RWPE1 (cell line): ENCODE measurements at regions not wholly inside any gene's neighbourhood (a gene's known extent, or its start where the extent isn't known, plus 50 kb on each side); places are given as distances from the start of the nearest gene placed in this dataset.

Experiments used
- CTCF ChIA-PET: fragments of 350-600 bp; sonication (Branson Sonifier 250); formaldehyde crosslinking; extraction: SDS; loops from one replicate; lab custom pipeline; 2021; lab: Yijun Ruan, JAX
- POLR2A ChIA-PET: fragments of 400-600 bp; formaldehyde crosslinking; extraction: SDS; loops from one replicate; lab custom pipeline; 2020; ENCODE audit warnings: antibody characterized with exemption; ENCODE audit not compliant: low non-redundant PET; lab: Yijun Ruan, JAX
- DNase-seq: peaks from one replicate; pipeline ENCODE4 v3.0.0; 2012; ENCODE audit warnings: low spot score
- H3K27ac ChIP-seq: fragments of 450-650 bp; 2 replicates; pipeline ENCODE4 v1.5.1; 2017
- TF ChIP-seq, protein P1 (sequence below): fragments of 450-650 bp; conservative IDR thresholded peaks from 2 replicates; pipeline ENCODE4 v1.5.1; 2017; ENCODE audit warnings: low read depth, mild to moderate bottlenecking

- CTCF ChIA-PET = no interaction called here
- H3K27ac ChIP-seq = no peak overlapping the region
- DNase-seq = no peak
- POLR2A ChIA-PET = no interaction called here
- TF ChIP-seq, protein P1, sequence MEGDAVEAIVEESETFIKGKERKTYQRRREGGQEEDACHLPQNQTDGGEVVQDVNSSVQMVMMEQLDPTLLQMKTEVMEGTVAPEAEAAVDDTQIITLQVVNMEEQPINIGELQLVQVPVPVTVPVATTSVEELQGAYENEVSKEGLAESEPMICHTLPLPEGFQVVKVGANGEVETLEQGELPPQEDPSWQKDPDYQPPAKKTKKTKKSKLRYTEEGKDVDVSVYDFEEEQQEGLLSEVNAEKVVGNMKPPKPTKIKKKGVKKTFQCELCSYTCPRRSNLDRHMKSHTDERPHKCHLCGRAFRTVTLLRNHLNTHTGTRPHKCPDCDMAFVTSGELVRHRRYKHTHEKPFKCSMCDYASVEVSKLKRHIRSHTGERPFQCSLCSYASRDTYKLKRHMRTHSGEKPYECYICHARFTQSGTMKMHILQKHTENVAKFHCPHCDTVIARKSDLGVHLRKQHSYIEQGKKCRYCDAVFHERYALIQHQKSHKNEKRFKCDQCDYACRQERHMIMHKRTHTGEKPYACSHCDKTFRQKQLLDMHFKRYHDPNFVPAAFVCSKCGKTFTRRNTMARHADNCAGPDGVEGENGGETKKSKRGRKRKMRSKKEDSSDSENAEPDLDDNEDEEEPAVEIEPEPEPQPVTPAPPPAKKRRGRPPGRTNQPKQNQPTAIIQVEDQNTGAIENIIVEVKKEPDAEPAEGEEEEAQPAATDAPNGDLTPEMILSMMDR = no peak
These were observed 422.8 kb downstream of the GLRX3 start for GRCh38 chr10:130558746-130559546.

DNA sequence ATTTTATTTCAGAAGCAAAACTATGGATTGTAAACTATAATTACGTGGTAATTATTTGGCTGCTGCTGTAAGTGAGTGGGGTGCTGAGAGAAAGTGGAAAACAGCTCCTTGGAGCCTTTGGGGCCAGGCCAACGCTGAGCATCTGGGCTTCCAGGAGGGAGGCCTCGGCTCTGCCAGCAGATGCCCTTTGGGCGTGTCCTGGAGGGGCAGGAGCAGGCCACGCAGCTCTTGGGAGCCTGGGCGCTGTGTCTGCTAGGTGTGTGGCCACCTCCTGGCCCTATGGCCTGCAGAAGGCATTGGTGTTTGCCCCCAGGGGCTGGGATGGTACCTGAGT lies 423.3 kb downstream of the GLRX3 start:
- TF ChIP-seq, protein P1 = no peak
- ChIA-PET POLR2A (no interaction called here), CTCF (no interaction called here)
- no peak overlapping the region for H3K27ac ChIP-seq
- no peak for DNase-seq

GRCh38 chr10:130560116-130560515 lies 423.9 kb downstream of the GLRX3 start:
- CTCF ChIA-PET = no interaction called here
- no peak overlapping the region for H3K27ac ChIP-seq
- TF ChIP-seq, protein P1 = no peak
- DNase-seq = no peak
- POLR2A ChIA-PET = no interaction called here

GRCh38 chr10:130560573-130560972 lies 424.4 kb downstream of the GLRX3 start:
- TF ChIP-seq, protein P1 = no peak
- POLR2A ChIA-PET = no interaction called here
- no peak for DNase-seq
- no peak overlapping the region for H3K27ac ChIP-seq
- CTCF ChIA-PET = no interaction called here

DNA sequence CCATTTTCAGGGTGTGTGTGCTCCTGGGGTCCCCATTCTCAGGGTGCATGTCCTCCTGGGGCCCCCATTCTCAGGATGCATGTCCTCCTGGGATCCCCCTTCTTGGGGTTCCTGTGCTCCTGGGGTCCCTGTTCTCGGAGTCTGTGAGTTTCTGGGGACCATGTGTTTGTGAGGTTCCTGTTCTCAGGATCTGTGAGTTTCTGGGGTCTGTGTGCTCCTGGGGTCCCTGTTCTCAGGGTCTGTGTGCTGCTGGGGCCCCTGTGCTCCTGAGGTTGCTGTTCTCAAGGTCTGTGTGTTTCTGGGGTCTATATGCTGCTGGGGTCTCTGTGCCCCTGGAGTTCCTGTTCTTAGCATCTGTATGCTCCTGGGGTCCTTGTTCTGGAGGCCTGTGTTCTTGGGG lies 425.5 kb downstream of the GLRX3 start:
- DNase-seq = no peak
- POLR2A ChIA-PET = no interaction called here
- no peak overlapping the region for H3K27ac ChIP-seq
- TF ChIP-seq, protein P1 = no peak
- CTCF ChIA-PET = no interaction called here

GRCh38 chr10:130567011-130567410 lies 430.8 kb downstream of the GLRX3 start:
- H3K27ac ChIP-seq = no peak overlapping the region
- POLR2A ChIA-PET = no interaction called here
- TF ChIP-seq, protein P1 = no peak
- CTCF ChIA-PET = interaction anchor here (0.5 kb wide), 1 partner anchor 1003 kb away, joined by 3 read pairs; no protein-coding TSS in a partner anchor
- no peak for DNase-seq
